ENCODE measurements at regions not wholly inside any gene's neighbourhood (a gene's known extent, or its start where the extent isn't known, plus 50 kb on each side); places are given as distances from the start of the nearest gene placed in this dataset.
A peak's percentile ranks its signal among the peaks of the same experiment; 100 is the strongest.
"Not testable (repeated sequence)": the region's sequence is repeated elsewhere in the genome, so short reads cannot be mapped to it uniquely, and the experiment has no call there.

GRCh38 chrX:52585892-52586291 is 68.8 kb downstream of the SSX7 start:
- no peak for DNase-seq (ENCODE audit: low read depth)

DNA sequence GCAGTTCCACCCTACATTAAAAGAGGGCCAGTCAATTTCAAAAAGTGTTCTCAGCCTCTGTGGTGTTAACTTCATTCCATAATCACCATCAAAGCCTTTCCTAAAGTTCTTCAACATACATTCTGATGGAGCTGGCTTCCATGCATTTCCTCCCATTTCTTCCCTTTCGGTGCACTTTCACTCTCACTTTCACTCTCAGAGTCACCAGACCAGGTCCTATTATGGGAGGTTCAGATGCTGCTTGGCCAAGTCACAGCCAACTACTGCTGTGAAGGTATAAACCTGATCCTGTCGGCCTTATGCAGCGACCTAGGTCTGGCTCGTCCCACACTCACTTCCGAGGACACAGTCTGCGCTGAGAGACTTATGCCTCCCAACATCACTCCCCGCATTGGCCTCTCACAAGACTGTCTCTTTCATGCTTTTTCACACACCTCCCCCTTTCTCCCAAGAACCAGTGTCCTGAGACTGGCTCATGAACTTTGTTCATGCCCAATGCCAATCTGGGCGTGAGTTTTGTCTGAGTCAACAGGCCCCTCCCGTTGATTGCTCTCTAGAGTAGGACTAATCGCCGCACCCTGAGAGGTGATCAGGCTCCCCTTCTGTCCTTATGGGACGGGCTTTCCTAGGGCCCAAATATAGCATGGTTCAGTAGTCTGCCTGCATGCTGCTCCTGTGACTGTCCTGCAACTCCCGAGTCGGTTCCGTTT is 60.8 kb upstream of the XAGE1B start:
- DNase-seq (ENCODE audit: low read depth): no peak

GRCh38 chrX:52576946-52577345 is 60.1 kb upstream of the XAGE1B start:
- no peak for DNase-seq (ENCODE audit: low read depth)

GRCh38 chrX:52576474-52576873 is 59.6 kb upstream of the XAGE1B start:
- no peak for DNase-seq (ENCODE audit: low read depth)

DNA sequence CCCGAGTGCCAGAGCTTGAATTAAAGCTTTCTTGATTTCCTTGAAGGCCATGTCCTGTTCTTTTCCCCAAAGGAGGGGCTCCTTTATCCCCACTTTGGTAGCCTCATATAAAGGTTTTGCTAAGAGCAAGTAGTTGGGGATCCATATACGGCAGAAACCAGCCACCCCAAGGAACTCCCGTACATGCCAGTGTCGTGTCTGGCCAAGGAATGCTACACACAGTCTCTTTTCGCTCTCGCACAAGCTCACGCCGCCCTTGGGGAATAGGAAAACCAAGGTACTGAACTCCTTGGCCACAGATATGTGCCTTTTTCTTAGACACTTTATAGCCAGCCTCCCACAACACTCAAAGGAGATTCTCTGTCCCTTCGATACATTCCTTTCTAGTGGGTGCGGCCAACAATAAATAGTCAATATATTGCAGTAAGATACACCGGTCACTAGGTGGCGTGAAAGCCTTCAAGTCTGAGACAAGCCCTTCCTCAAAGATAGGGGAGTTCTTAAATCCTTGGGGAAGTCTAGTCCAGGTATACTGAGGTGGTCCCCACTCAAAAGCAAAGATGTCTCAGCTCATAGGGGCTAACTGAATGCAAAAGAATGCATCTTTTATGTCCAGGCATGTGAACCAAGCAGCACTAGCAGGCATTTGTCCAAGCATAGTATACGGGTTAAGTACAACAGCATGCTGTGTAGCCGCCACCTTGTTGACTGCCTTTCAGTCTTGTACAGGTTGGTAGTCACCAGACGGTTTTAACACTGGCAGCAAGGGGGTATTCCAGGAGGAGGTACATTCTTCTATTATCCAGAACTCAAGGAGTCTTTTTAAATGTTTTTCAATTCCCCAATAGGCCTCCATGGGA is 57.8 kb upstream of the XAGE1B start:
- peak; percentile 16 for DNase-seq (ENCODE audit: low read depth)

- not testable (repeated sequence) for DNase-seq (ENCODE audit: low read depth)
These were observed 51.3 kb upstream of the XAGE1B start for GRCh38 chrX:52568146-52568545.

Data from HT1080 (cell line).